Hepatic stellate cell (primary cell): ENCODE measurements at regions not wholly inside any gene's neighbourhood (a gene's known extent, or its start where the extent isn't known, plus 50 kb on each side); places are given as distances from the start of the nearest gene placed in this dataset.

Experiments
- DNase-seq: peaks from one replicate; pipeline ENCODE4 v3.0.0; 2011; ENCODE audit warnings: low spot score

- DNase-seq = no peak
Measured at GRCh38 chr12:13764748-13765147, 216.7 kb downstream of the GRIN2B start.

GRCh38 chr12:13749389-13749788 lies 232.0 kb downstream of the GRIN2B start:
- DNase-seq = no peak

GRCh38 chr12:13745111-13745860 lies 236.1 kb downstream of the GRIN2B start:
- DNase-seq = no peak

- DNase-seq = no peak
Measured at GRCh38 chr12:13744561-13744960, 236.8 kb downstream of the GRIN2B start.

GRCh38 chr12:13740149-13740545 lies 241.3 kb downstream of the GRIN2B start:
- DNase-seq = no peak

GRCh38 chr12:13735734-13736133 lies 245.7 kb downstream of the GRIN2B start:
- no peak for DNase-seq

GRCh38 chr12:13734584-13735152 lies 246.7 kb downstream of the GRIN2B start:
- no peak for DNase-seq

- DNase-seq = no peak
Measured at GRCh38 chr12:13727707-13728195, 253.7 kb downstream of the GRIN2B start.

GRCh38 chr12:13725049-13725448 lies 256.4 kb downstream of the GRIN2B start:
- no peak for DNase-seq

- DNase-seq = no peak
Measured at GRCh38 chr12:13724136-13724535, 257.3 kb downstream of the GRIN2B start.

GRCh38 chr12:13719986-13720385 lies 261.4 kb downstream of the GRIN2B start:
- no peak for DNase-seq

GRCh38 chr12:13718271-13718670 lies 263.1 kb downstream of the GRIN2B start:
- DNase-seq = no peak

- DNase-seq = no peak
Measured at GRCh38 chr12:13716119-13716518, 265.3 kb downstream of the GRIN2B start.

- DNase-seq = no peak
Measured at GRCh38 chr12:13713556-13714410, 267.6 kb downstream of the GRIN2B start.

- no peak for DNase-seq
Measured at GRCh38 chr12:13707829-13708228, 273.6 kb downstream of the GRIN2B start.

GRCh38 chr12:13702381-13702780 lies 279.0 kb downstream of the GRIN2B start:
- DNase-seq = no peak

- DNase-seq = no peak
Measured at GRCh38 chr12:13701502-13701901, 279.9 kb downstream of the GRIN2B start.

- no peak for DNase-seq
Measured at GRCh38 chr12:13697973-13698372, 283.4 kb downstream of the GRIN2B start.

- no peak for DNase-seq
Measured at GRCh38 chr12:13695781-13696180, 285.6 kb downstream of the GRIN2B start.

- no peak for DNase-seq
Measured at GRCh38 chr12:13692332-13692731, 289.1 kb downstream of the GRIN2B start.

GRCh38 chr12:13691598-13691997 lies 289.8 kb downstream of the GRIN2B start:
- DNase-seq = no peak

- no peak for DNase-seq
Measured at GRCh38 chr12:13687633-13688032, 293.8 kb downstream of the GRIN2B start.

- no peak for DNase-seq
Measured at GRCh38 chr12:13686260-13686659, 295.1 kb downstream of the GRIN2B start.
